HepG2 (cell line): ENCODE measurements at regions not wholly inside any gene's neighbourhood (a gene's known extent, or its start where the extent isn't known, plus 50 kb on each side); places are given as distances from the start of the nearest gene placed in this dataset.

Source experiments
- ATAC-seq: fragments of 200-7000 bp; cut with Tn5 transposase; 3 replicates; pipeline ENCODE4 v1.9.1; 2020; ENCODE audit warnings: mild to moderate bottlenecking, moderate library complexity
- BruUV-seq: library from RNA; stranded (reverse); fragments of 400-500 nt; replicated peaks from 2 replicates; lab custom pipeline; 2021; lab: Mats Ljungman, UMichigan
- CTCF ChIA-PET: fragments of 300-600 bp; formaldehyde crosslinking; extraction: SDS; loops from one replicate; lab custom pipeline; 2021; ENCODE audit warnings: low total read pairs, inconsistent platforms, low intra/inter-chr PET ratio; lab: Yijun Ruan, JAX
- POLR2A ChIA-PET: fragments of 350-600 bp; sonication (Branson Sonifier 250); formaldehyde crosslinking; loops from one replicate; lab custom pipeline; 2020; ENCODE audit warnings: antibody characterized with exemption, inconsistent platforms; lab: Yijun Ruan, JAX
- DNase-seq: peaks from one replicate; pipeline ENCODE4 v3.0.0-alpha.2; 2015; ENCODE audit warnings: low spot score
- FAIRE-seq: peaks from 3 replicates; lab custom pipeline; 2011; peaks lifted over from hg19 to GRCh38; lab: Jason Lieb, UNC
- H2AFZ ChIP-seq: one replicate; pipeline ENCODE4 v1.6.1; 2011; ENCODE audit warnings: low read length, inconsistent platforms
- H3K27ac ChIP-seq: fragments of 300-600 bp; 3 replicates; pipeline ENCODE4 v1.8.0; 2011; ENCODE audit warnings: mixed run types, mild to moderate bottlenecking, mixed read lengths, low read length, inconsistent platforms; ENCODE audit not compliant: insufficient read depth; ENCODE audit errors: extremely low read length
- H3K27me3 ChIP-seq, 2 experiments: fragments of 200-600 bp in 1 of 2; 2 replicates in 1 of 2; 3 replicates in 1 of 2; pipeline versions ENCODE4 v1.6.0 to v1.8.0; 2011; ENCODE audit warnings: low read length in 2 of 2, mild to moderate bottlenecking in 2 of 2, moderate library complexity in 2 of 2, inconsistent platforms in 1 of 2; ENCODE audit not compliant: insufficient read depth in 2 of 2, control insufficient read depth in 1 of 2
- H3K36me3 ChIP-seq, 2 experiments: fragments of 200-600 bp in 1 of 2; replicated peaks in 1 of 2; 2 replicates in 1 of 2; 3 replicates in 1 of 2; pipeline versions ENCODE4 v1.5.1 to v1.8.0; 2011; ENCODE audit warnings: low read length in 2 of 2, inconsistent platforms in 1 of 2; ENCODE audit not compliant: insufficient read depth in 2 of 2, control insufficient read depth in 1 of 2
- H3K4me1 ChIP-seq: 2 replicates; pipeline ENCODE4 v1.5.1; 2012; ENCODE audit warnings: low read length, inconsistent platforms; ENCODE audit not compliant: insufficient read depth
- H3K4me2 ChIP-seq: 2 replicates; pipeline ENCODE4 v1.6.0; 2011; ENCODE audit warnings: low read depth, low read length, inconsistent platforms
- H3K4me3 ChIP-seq, 3 experiments: fragments of 200-600 bp in 1 of 3; sonication (generic), shearing (Covaris generic) in 1 of 3; replicated peaks in 1 of 3; 2 replicates each; pipeline ENCODE4 v1.5.1; 2011 to 2016; ENCODE audit warnings: low read length in 3 of 3, inconsistent platforms in 2 of 3, low read depth in 2 of 3, mild to moderate bottlenecking in 2 of 3, control low read depth in 1 of 3, mixed read lengths in 1 of 3; ENCODE audit not compliant: insufficient read depth in 1 of 3
- H3K79me2 ChIP-seq: one replicate; pipeline ENCODE4 v1.6.1; 2011; ENCODE audit warnings: low read length, inconsistent platforms; ENCODE audit not compliant: insufficient read depth
- H3K9ac ChIP-seq: 2 replicates; pipeline ENCODE4 v1.6.0; 2011; ENCODE audit warnings: mild to moderate bottlenecking, low read depth, low read length, inconsistent platforms; ENCODE audit not compliant: insufficient read depth
- H3K9me3 ChIP-seq: 2 replicates; pipeline ENCODE4 v1.5.1; 2012; ENCODE audit warnings: mild to moderate bottlenecking, low read length
- H4K20me1 ChIP-seq: 2 replicates; pipeline ENCODE4 v1.6.0; 2011; ENCODE audit warnings: inconsistent platforms, mild to moderate bottlenecking, low read length, moderate library complexity; ENCODE audit not compliant: insufficient read depth
- ASH2L ChIP-seq: fragments of 300-600, 200-600 bp; sonication (generic); IDR thresholded peaks from 2 replicates; pipeline ENCODE4 v1.7.0; 2017; ENCODE audit warnings: low read depth, mild to moderate bottlenecking, moderate library complexity, mixed read lengths, low read length; ENCODE audit not compliant: insufficient read length
- HOXA5 ChIP-seq: sonication (generic); formaldehyde crosslinking; IDR thresholded peaks from 2 replicates; pipeline ENCODE4 v1.4.0; 2020; ENCODE audit warnings: missing genetic modification reagents
- NFE2L1 ChIP-seq: sonication (generic); formaldehyde crosslinking; IDR thresholded peaks from 2 replicates; pipeline ENCODE4 v1.4.0; 2020; ENCODE audit warnings: missing genetic modification reagents, mild to moderate bottlenecking, borderline replicate concordance
- PRPF4 ChIP-seq: fragments of 200-400 bp; formaldehyde crosslinking; IDR thresholded peaks from 2 replicates; pipeline ENCODE4 v1.6.1; 2016; ENCODE audit warnings: low read length, low read depth; ENCODE audit not compliant: poor library complexity, severe bottlenecking
- SSRP1 ChIP-seq: IDR thresholded peaks from 2 replicates; pipeline ENCODE4 v1.6.1; 2016; ENCODE audit warnings: control low read depth
- THAP11 ChIP-seq: IDR thresholded peaks from 2 replicates; pipeline ENCODE4 v1.6.1; 2016; ENCODE audit warnings: missing biosample characterization, missing genetic modification reagents
- ZNF446 ChIP-seq: sonication (generic); formaldehyde crosslinking; IDR thresholded peaks from 2 replicates; pipeline ENCODE4 v1.5.0; 2020; ENCODE audit warnings: mild to moderate bottlenecking, missing genetic modification reagents
- WGBS: methylation state at CpG from one replicate; pipeline ENCODE4 v1.1.6; 2017; ENCODE audit warnings: low lambda C conversion rate; 5-methylcytosine and 5-hydroxymethylcytosine counted together
- in situ Hi-C: cut with HindIII; loops from 2 replicates; pipeline ENCODE4 v1.10.0; 2017; ENCODE audit warnings: low pct_unique_long_range_greater_than_20kb; ENCODE audit not compliant: extremely low pct_ligation_motif_present
- intact Hi-C: fragments of 100-400 bp; cut with micrococcal nuclease; formaldehyde crosslinking; loops from one replicate; pipeline ENCODE4 v1.10.0; 2022; ENCODE audit not compliant: unreplicated experiment
- TF ChIP-seq, protein P1 (sequence below): IDR thresholded peaks from 2 replicates; pipeline ENCODE4 v1.6.1; 2016; ENCODE audit warnings: low read depth, borderline replicate concordance
- TF ChIP-seq, protein P2 (sequence below): fragments of 450-650 bp; IDR thresholded peaks from 2 replicates; pipeline ENCODE4 v1.6.1; 2017
- TF ChIP-seq, protein P3 (sequence below): IDR thresholded peaks from 2 replicates; pipeline ENCODE4 v1.6.1; 2016; ENCODE audit warnings: missing genetic modification reagents, missing compliant biosample characterization
- TF ChIP-seq, protein P4 (sequence below): sonication (generic); formaldehyde crosslinking; IDR thresholded peaks from 2 replicates; pipeline ENCODE4 v1.4.0; 2020; ENCODE audit warnings: missing genetic modification reagents
- TF ChIP-seq, protein P5 (sequence below): sonication (generic); formaldehyde crosslinking; IDR thresholded peaks from 2 replicates; pipeline ENCODE4 v1.4.0; 2020; ENCODE audit warnings: missing genetic modification reagents
- TF ChIP-seq, protein P6 (sequence below): sonication (generic); formaldehyde crosslinking; IDR thresholded peaks from 2 replicates; pipeline ENCODE4 v1.5.0; 2020; ENCODE audit warnings: mild to moderate bottlenecking, missing genetic modification reagents, borderline replicate concordance
- TF ChIP-seq, protein P7 (sequence below): sonication (generic); formaldehyde crosslinking; IDR thresholded peaks from 2 replicates; pipeline ENCODE4 v1.4.0; 2020; ENCODE audit warnings: mild to moderate bottlenecking, missing genetic modification reagents, borderline replicate concordance

DNA sequence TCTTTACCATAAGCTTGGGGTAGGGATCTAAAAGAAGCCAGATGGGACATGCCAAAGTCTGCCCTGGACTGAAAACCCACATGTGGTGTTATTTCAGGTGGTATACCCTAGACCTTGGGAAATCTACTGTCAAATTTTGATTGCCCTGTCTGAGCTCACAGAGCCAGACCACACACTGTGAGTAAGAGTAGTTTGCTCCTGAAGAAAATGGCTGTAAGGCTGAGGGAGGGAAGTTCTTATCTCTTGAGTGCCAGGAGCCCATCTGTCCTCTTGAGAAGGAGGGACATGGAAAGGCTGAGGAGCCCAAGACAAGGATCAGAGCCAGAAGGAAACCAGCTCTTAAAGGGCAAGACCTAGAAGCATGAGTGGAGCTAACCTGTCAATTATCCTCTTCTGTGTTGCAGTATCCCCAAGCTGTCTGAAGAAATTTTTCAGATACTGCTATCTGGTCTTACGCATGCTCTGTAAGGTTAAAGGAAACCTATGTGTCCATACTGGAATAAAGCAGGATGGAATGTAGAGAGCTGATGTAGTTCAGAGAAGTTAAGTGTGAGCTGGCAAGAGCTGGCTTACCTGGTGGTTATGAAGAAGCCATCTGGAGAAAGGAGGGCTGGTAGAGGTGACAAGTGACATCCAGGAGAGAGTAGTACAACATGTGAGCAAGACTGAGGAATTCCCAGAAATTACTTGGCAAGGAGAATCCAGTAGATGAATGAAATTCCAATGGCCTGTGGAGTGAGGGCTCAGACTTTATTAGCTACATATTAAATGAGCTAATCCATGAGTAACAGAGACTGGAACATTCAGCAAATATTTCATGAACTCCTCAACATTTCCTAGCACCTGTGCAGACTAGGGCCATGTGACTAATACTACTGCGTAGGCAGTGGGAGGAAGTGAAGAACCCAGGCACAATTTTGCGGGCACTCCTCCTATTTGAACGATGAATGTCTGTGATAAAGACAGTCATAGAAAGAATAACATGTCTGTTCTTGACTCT, 389.1 kb upstream of the KIF2A start:
- Histone ChIP-seq H3K4me3 (no peak overlapping the region), H2AFZ (no peak overlapping the region), H3K9me3 (no peaks in the 10 kb centered on the region), H3K4me1 (0 out of 2 replicates have a peak, but pooled peaks cover 7% of the 10 kb centered on the region), H3K4me2 (no peak overlapping the region), H3K36me3 (no peaks in the 10 kb centered on the region), H3K27me3 (no peaks in the 10 kb centered on the region), H3K79me2 (no peaks in the 10 kb centered on the region), H3K27ac (no peak overlapping the region), H4K20me1 (no peaks in the 10 kb centered on the region), H3K9ac (no peak overlapping the region)
- POLR2A ChIA-PET, result no interaction called here
- BruUV-seq, result no TSS peak
- in situ Hi-C loops (no loop called here), intact Hi-C loops (no loop called here)
- TF ChIP-seq ASH2L, result no peak
- TF ChIP-seq THAP11 (CRISPR knock-in tag), result no peak
- TF ChIP-seq, protein P1, sequence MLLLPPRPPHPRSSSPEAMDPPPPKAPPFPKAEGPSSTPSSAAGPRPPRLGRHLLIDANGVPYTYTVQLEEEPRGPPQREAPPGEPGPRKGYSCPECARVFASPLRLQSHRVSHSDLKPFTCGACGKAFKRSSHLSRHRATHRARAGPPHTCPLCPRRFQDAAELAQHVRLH (CRISPR knock-in tag), result no peak
- TF ChIP-seq, protein P2, sequence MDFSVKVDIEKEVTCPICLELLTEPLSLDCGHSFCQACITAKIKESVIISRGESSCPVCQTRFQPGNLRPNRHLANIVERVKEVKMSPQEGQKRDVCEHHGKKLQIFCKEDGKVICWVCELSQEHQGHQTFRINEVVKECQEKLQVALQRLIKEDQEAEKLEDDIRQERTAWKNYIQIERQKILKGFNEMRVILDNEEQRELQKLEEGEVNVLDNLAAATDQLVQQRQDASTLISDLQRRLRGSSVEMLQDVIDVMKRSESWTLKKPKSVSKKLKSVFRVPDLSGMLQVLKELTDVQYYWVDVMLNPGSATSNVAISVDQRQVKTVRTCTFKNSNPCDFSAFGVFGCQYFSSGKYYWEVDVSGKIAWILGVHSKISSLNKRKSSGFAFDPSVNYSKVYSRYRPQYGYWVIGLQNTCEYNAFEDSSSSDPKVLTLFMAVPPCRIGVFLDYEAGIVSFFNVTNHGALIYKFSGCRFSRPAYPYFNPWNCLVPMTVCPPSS, result no peak
- TF ChIP-seq, protein P3, sequence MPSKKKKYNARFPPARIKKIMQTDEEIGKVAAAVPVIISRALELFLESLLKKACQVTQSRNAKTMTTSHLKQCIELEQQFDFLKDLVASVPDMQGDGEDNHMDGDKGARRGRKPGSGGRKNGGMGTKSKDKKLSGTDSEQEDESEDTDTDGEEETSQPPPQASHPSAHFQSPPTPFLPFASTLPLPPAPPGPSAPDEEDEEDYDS (CRISPR knock-in tag), result no peak
- TF ChIP-seq, protein P4, sequence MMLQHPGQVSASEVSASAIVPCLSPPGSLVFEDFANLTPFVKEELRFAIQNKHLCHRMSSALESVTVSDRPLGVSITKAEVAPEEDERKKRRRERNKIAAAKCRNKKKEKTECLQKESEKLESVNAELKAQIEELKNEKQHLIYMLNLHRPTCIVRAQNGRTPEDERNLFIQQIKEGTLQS (CRISPR knock-in tag), result no peak
- TF ChIP-seq PRPF4, result no peak
- no peak for TF ChIP-seq ZNF446
- TF ChIP-seq, protein P5, sequence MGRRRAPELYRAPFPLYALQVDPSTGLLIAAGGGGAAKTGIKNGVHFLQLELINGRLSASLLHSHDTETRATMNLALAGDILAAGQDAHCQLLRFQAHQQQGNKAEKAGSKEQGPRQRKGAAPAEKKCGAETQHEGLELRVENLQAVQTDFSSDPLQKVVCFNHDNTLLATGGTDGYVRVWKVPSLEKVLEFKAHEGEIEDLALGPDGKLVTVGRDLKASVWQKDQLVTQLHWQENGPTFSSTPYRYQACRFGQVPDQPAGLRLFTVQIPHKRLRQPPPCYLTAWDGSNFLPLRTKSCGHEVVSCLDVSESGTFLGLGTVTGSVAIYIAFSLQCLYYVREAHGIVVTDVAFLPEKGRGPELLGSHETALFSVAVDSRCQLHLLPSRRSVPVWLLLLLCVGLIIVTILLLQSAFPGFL (CRISPR knock-in tag), result no peak
- TF ChIP-seq, protein P6, sequence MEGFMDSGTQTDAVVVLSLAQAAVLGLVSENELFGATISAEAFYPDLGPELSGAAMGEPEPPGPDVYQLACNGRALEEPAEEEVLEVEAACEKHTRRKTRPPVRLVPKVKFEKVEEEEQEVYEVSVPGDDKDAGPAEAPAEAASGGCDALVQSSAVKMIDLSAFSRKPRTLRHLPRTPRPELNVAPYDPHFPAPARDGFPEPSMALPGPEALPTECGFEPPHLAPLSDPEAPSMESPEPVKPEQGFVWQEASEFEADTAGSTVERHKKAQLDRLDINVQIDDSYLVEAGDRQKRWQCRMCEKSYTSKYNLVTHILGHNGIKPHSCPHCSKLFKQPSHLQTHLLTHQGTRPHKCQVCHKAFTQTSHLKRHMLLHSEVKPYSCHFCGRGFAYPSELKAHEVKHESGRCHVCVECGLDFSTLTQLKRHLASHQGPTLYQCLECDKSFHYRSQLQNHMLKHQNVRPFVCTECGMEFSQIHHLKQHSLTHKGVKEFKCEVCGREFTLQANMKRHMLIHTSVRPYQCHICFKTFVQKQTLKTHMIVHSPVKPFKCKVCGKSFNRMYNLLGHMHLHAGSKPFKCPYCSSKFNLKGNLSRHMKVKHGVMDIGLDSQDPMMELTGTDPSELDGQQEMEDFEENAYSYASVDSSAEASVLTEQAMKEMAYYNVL (CRISPR knock-in tag), result no peak
- TF ChIP-seq HOXA5 (CRISPR knock-in tag), result no peak
- TF ChIP-seq, protein P7, sequence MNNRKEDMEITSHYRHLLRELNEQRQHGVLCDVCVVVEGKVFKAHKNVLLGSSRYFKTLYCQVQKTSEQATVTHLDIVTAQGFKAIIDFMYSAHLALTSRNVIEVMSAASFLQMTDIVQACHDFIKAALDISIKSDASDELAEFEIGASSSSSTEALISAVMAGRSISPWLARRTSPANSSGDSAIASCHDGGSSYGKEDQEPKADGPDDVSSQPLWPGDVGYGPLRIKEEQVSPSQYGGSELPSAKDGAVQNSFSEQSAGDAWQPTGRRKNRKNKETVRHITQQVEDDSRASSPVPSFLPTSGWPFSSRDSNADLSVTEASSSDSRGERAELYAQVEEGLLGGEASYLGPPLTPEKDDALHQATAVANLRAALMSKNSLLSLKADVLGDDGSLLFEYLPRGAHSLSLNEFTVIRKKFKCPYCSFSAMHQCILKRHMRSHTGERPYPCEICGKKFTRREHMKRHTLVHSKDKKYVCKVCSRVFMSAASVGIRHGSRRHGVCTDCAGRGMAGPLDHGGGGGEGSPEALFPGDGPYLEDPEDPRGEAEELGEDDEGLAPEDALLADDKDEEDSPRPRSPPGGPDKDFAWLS (CRISPR knock-in tag), result no peak
- TF ChIP-seq NFE2L1 (CRISPR knock-in tag), result no peak
- no peak for TF ChIP-seq SSRP1
- FAIRE-seq, result no peak
- WGBS, result 68% methylated on average over 4 of the region's 4 CpGs
- ATAC-seq, result no peak
- CTCF ChIA-PET, result no interaction called here
- no peak for DNase-seq
